B cell (primary cell): ENCODE measurements at regions not wholly inside any gene's neighbourhood (a gene's known extent, or its start where the extent isn't known, plus 50 kb on each side); places are given as distances from the start of the nearest gene placed in this dataset.

Experiments
- ATAC-seq: fragments of 200-7000 bp; cut with Tn5 transposase; one replicate; pipeline ENCODE4 v1.10.0; 2021; ENCODE audit warnings: low read depth, mild to moderate bottlenecking, moderate number of reproducible peaks, moderate library complexity
- CTCF ChIA-PET: fragments of 350-600 bp; sonication (Branson Sonifier 250); formaldehyde crosslinking; loops from one replicate; lab custom pipeline; 2021; ENCODE audit warnings: antibody characterized with exemption, inconsistent platforms; lab: Charles Lee
- POLR2A ChIA-PET: fragments of 350-600 bp; sonication (Branson Sonifier 250); formaldehyde crosslinking; loops from one replicate; lab custom pipeline; 2021; ENCODE audit warnings: antibody characterized with exemption; lab: Charles Lee
- DNase-seq: peaks from one replicate; pipeline ENCODE4 v3.0.0; 2013
- H2AFZ ChIP-seq: 2 replicates; pipeline ENCODE4 v1.6.1; 2012; ENCODE audit warnings: mild to moderate bottlenecking, low read depth, low read length; ENCODE audit not compliant: insufficient read depth, poor library complexity, severe bottlenecking
- H3K27ac ChIP-seq, 2 donors: 1 replicate in 1 of 2; 2 replicates in 1 of 2; pipeline ENCODE4 v1.5.1; 2012 to 2013; ENCODE audit warnings: low read length in 2 of 2, mild to moderate bottlenecking in 2 of 2, moderate library complexity in 1 of 2
- H3K27me3 ChIP-seq, 4 experiments: fragments of 200-600 bp in 1 of 4; sonication (generic) in 1 of 4; replicated peaks in 1 of 4; 1 replicate in 2 of 4; 2 replicates in 2 of 4; pipeline versions ENCODE4 v1.6.1 to v1.7.0; 2013 to 2016; ENCODE audit warnings: low read length in 3 of 4, mild to moderate bottlenecking in 2 of 4, mixed read lengths in 1 of 4, moderate library complexity in 1 of 4; ENCODE audit not compliant: insufficient read depth in 4 of 4, control insufficient read depth in 3 of 4; ENCODE audit errors: control extremely low read depth in 1 of 4
- H3K36me3 ChIP-seq, 2 experiments: replicated peaks in 1 of 2; 1 replicate in 1 of 2; 2 replicates in 1 of 2; pipeline versions ENCODE4 v1.6.1 to v1.7.1; 2013; ENCODE audit warnings: low read length in 1 of 2; ENCODE audit not compliant: insufficient read depth in 2 of 2, control insufficient read depth in 1 of 2; ENCODE audit errors: control extremely low read depth in 1 of 2, extremely low read depth in 1 of 2
- H3K4me1 ChIP-seq, 2 donors: fragments of 200-600 bp in 1 of 2; sonication (generic) in 1 of 2; 1 replicate in 1 of 2; 2 replicates in 1 of 2; pipeline versions ENCODE4 v1.5.1 to v1.6.1; 2013 to 2017; ENCODE audit warnings: low read length in 2 of 2; ENCODE audit not compliant: control insufficient read depth in 2 of 2, insufficient read depth in 2 of 2
- H3K4me2 ChIP-seq: replicated peaks from 2 replicates; pipeline ENCODE3; 2012; ENCODE audit warnings: mild to moderate bottlenecking, low read depth, low read length; ENCODE audit not compliant: poor library complexity, severe bottlenecking
- H3K4me3 ChIP-seq, 5 experiments: fragments of 200-600 bp in 1 of 5; sonication (generic) in 1 of 5; 1 replicate in 3 of 5; 2 replicates in 2 of 5; pipeline versions ENCODE4 v1.5.1 to v1.7.0; 2011 to 2016; ENCODE audit warnings: low read length in 4 of 5, mild to moderate bottlenecking in 4 of 5, low read depth in 2 of 5, control low read depth in 1 of 5, moderate library complexity in 1 of 5; ENCODE audit not compliant: insufficient read depth in 1 of 5; ENCODE audit errors: control extremely low read depth in 1 of 5, extremely low read depth in 1 of 5
- H3K79me2 ChIP-seq: fragments of 200-600 bp; sonication (generic); one replicate; pipeline ENCODE4 v1.6.0; 2016; ENCODE audit warnings: low read length; ENCODE audit not compliant: control insufficient read depth, insufficient read depth
- H3K9ac ChIP-seq: fragments of 200-600 bp; sonication (generic); 2 replicates; pipeline ENCODE4 v1.6.1; 2017; ENCODE audit warnings: mild to moderate bottlenecking, low read length, moderate library complexity
- H3K9me3 ChIP-seq, 3 donors: one replicate each; pipeline versions ENCODE4 v1.6.1 to v1.7.1; 2013; ENCODE audit warnings: low read length in 2 of 3; ENCODE audit not compliant: control insufficient read depth in 2 of 3, insufficient read depth in 1 of 3; ENCODE audit errors: control extremely low read depth in 1 of 3
- H4K20me1 ChIP-seq: 2 replicates; pipeline ENCODE4 v1.6.0; 2012; ENCODE audit warnings: mild to moderate bottlenecking, low read length; ENCODE audit not compliant: insufficient read depth, control insufficient read depth, poor library complexity, severe bottlenecking
- H3K27ac Mint-ChIP-seq: one replicate; pipeline ENCODE4 v1.8.0; 2021; ENCODE audit warnings: mixed read lengths
- H3K27me3 Mint-ChIP-seq: one replicate; pipeline ENCODE4 v1.8.0; 2021; ENCODE audit warnings: mixed read lengths
- H3K4me1 Mint-ChIP-seq: one replicate; pipeline ENCODE4 v1.8.0; 2021; ENCODE audit warnings: mixed read lengths
- H3K4me3 Mint-ChIP-seq: one replicate; pipeline ENCODE4 v1.8.0; 2021; ENCODE audit warnings: mixed read lengths
- H3K9me3 Mint-ChIP-seq: one replicate; pipeline ENCODE4 v1.8.0; 2022; ENCODE audit warnings: mixed read lengths; ENCODE audit not compliant: insufficient read depth
- EZH2 ChIP-seq: IDR thresholded peaks from 2 replicates; pipeline ENCODE4 v1.6.1; 2012; ENCODE audit warnings: borderline replicate concordance, low read depth, mild to moderate bottlenecking, moderate library complexity, low read length; ENCODE audit not compliant: insufficient read depth, poor library complexity, severe bottlenecking
- WGBS: methylation state at CpG from one replicate; pipeline ENCODE4 v1.1.5; 2013; ENCODE audit warnings: missing lambda C conversion rate; ENCODE audit not compliant: insufficient coverage; 5-methylcytosine and 5-hydroxymethylcytosine counted together
- intact Hi-C: fragments of 100-400 bp; cut with micrococcal nuclease; formaldehyde crosslinking; loops from one replicate; pipeline ENCODE4 v1.10.0; 2022
- TF ChIP-seq, protein P1 (sequence below): fragments of 200-600 bp; IDR thresholded peaks from one replicate; pipeline ENCODE4 v1.8.0; 2022; ENCODE audit warnings: antibody characterized with exemption, mild to moderate bottlenecking

- Histone ChIP-seq H3K4me2 (no peak overlapping the region), H3K79me2 (no peaks in the 10 kb centered on the region), H4K20me1 (no peaks in the 10 kb centered on the region), H3K36me3 (no peaks in the 10 kb centered on the region), H3K27ac (no peak overlapping the region), H3K9me3 (peaks cover 0 to 3% (median 0%) of the 10 kb centered on the region in 3 donors), H3K4me3 (no peak overlapping the region), H3K9ac (no peak overlapping the region), H2AFZ (no peak overlapping the region), H3K27me3 (no peaks in the 10 kb centered on the region), H3K4me1 (no peaks in the 10 kb centered on the region)
- Mint-ChIP-seq H3K4me3 (no peak overlapping the region), H3K27ac (no peak overlapping the region), H3K27me3 (no peaks in the 10 kb centered on the region), H3K4me1 (no peaks in the 10 kb centered on the region), H3K9me3 (no peaks in the 10 kb centered on the region)
- ATAC-seq: no peak
- TF ChIP-seq EZH2: no peak
- TF ChIP-seq, protein P1, sequence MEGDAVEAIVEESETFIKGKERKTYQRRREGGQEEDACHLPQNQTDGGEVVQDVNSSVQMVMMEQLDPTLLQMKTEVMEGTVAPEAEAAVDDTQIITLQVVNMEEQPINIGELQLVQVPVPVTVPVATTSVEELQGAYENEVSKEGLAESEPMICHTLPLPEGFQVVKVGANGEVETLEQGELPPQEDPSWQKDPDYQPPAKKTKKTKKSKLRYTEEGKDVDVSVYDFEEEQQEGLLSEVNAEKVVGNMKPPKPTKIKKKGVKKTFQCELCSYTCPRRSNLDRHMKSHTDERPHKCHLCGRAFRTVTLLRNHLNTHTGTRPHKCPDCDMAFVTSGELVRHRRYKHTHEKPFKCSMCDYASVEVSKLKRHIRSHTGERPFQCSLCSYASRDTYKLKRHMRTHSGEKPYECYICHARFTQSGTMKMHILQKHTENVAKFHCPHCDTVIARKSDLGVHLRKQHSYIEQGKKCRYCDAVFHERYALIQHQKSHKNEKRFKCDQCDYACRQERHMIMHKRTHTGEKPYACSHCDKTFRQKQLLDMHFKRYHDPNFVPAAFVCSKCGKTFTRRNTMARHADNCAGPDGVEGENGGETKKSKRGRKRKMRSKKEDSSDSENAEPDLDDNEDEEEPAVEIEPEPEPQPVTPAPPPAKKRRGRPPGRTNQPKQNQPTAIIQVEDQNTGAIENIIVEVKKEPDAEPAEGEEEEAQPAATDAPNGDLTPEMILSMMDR: no peak
- intact Hi-C loops: no loop called here
- WGBS: 100% methylated on average over 1 of the region's 5 CpGs
- POLR2A ChIA-PET: no interaction called here
- DNase-seq: no peak
- CTCF ChIA-PET: no interaction called here
Observed at GRCh38 chr3:21142031-21142430, 609.0 kb downstream of the ZNF385D start.

GRCh38 chr3:21140785-21141184 lies 610.2 kb downstream of the ZNF385D start:
- ChIA-PET POLR2A (no interaction called here), CTCF (no interaction called here)
- Histone ChIP-seq H3K9ac (no peak overlapping the region), H3K4me1 (no peaks in the 10 kb centered on the region), H3K4me3 (no peak overlapping the region), H3K9me3 (peaks cover 0 to 3% (median 0%) of the 10 kb centered on the region in 3 donors), H3K4me2 (no peak overlapping the region), H3K36me3 (no peaks in the 10 kb centered on the region), H3K27ac (no peak overlapping the region), H4K20me1 (no peaks in the 10 kb centered on the region), H2AFZ (no peak overlapping the region), H3K27me3 (no peaks in the 10 kb centered on the region), H3K79me2 (no peaks in the 10 kb centered on the region)
- ATAC-seq: no peak
- no peak for DNase-seq
- no peaks in the 10 kb centered on the region for H3K27me3 Mint-ChIP-seq
- no peak overlapping the region for H3K27ac Mint-ChIP-seq
- H3K4me1 Mint-ChIP-seq: no peaks in the 10 kb centered on the region
- H3K4me3 Mint-ChIP-seq: no peak overlapping the region
- intact Hi-C loops: no loop called here
- TF ChIP-seq, protein P1: no peak
- TF ChIP-seq EZH2: no peak
- H3K9me3 Mint-ChIP-seq: no peaks in the 10 kb centered on the region
- WGBS: no CpG with 5 or more reads among the region's 1 CpG
